Uterus (tissue), 2 donors: ENCODE measurements at regions not wholly inside any gene's neighbourhood (a gene's known extent, or its start where the extent isn't known, plus 50 kb on each side); places are given as distances from the start of the nearest gene placed in this dataset.

Source experiments
- POLR2A ChIP-seq, 2 donors: fragments of 450-650 bp; IDR thresholded peaks; one replicate each; pipeline ENCODE4 v1.6.1; 2016; ENCODE audit warnings: antibody characterized with exemption in 2 of 2, mild to moderate bottlenecking in 1 of 2, moderate library complexity in 1 of 2
- TF ChIP-seq, protein P1 (sequence below), 4 experiments: fragments of 200-600 bp in 2 of 4; fragments of 450-650 bp in 2 of 4; sonication (generic) in 2 of 4; IDR thresholded peaks; one replicate each; pipeline ENCODE4 v1.5.1; 2016 to 2019; ENCODE audit warnings: antibody characterized with exemption in 4 of 4, mild to moderate bottlenecking in 2 of 4, moderate library complexity in 1 of 4

DNA sequence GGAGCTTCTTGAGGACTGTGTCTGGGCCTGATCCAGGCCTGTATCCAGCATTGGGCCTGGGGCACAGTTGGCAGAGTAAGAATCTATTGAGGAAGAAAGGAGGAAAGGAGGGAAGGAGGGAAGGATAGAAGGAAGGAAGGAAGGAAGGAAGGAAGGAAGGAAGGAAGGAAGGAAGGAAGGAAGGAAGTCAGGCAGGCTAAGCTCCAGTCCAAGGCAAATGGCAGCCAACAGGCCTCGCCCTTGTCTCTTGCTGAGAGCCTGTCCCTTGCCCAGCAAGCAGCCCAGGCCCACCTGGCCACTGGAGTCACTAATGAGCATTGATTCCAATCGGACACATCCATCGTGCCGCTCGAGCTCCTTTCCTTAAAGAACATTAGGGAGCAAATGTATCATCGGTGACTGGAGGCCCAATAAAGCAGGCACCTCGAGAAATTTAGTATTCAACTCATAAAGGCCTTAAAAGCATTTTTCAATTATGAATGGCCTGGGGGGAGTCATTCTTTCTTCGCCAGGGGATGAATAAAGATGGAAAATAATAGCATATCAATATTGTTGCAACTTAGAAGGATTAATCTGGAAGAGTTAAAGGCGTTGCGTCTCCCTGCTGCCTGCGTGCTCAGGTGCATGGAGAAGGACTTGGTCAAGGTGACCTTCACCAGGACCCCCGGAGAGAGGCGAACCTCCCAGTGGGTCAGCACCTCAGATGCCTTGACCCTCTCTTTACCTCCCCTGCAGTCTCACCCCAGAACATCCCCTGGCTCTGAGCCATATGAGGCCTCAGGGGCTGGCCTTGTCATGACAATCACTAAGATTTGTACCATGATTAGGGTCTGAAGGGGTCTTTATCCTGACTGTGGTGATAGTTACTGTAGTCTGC lies 144.5 kb upstream of the RUNX3 start:
- TF ChIP-seq, protein P1, sequence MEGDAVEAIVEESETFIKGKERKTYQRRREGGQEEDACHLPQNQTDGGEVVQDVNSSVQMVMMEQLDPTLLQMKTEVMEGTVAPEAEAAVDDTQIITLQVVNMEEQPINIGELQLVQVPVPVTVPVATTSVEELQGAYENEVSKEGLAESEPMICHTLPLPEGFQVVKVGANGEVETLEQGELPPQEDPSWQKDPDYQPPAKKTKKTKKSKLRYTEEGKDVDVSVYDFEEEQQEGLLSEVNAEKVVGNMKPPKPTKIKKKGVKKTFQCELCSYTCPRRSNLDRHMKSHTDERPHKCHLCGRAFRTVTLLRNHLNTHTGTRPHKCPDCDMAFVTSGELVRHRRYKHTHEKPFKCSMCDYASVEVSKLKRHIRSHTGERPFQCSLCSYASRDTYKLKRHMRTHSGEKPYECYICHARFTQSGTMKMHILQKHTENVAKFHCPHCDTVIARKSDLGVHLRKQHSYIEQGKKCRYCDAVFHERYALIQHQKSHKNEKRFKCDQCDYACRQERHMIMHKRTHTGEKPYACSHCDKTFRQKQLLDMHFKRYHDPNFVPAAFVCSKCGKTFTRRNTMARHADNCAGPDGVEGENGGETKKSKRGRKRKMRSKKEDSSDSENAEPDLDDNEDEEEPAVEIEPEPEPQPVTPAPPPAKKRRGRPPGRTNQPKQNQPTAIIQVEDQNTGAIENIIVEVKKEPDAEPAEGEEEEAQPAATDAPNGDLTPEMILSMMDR (IDR thresholded peaks at IDR 0.05), result no peak
- no peak for TF ChIP-seq POLR2A (IDR thresholded peaks at IDR 0.05)
